ENCODE measurements at regions not wholly inside any gene's neighbourhood (a gene's known extent, or its start where the extent isn't known, plus 50 kb on each side); places are given as distances from the start of the nearest gene placed in this dataset.

DNA sequence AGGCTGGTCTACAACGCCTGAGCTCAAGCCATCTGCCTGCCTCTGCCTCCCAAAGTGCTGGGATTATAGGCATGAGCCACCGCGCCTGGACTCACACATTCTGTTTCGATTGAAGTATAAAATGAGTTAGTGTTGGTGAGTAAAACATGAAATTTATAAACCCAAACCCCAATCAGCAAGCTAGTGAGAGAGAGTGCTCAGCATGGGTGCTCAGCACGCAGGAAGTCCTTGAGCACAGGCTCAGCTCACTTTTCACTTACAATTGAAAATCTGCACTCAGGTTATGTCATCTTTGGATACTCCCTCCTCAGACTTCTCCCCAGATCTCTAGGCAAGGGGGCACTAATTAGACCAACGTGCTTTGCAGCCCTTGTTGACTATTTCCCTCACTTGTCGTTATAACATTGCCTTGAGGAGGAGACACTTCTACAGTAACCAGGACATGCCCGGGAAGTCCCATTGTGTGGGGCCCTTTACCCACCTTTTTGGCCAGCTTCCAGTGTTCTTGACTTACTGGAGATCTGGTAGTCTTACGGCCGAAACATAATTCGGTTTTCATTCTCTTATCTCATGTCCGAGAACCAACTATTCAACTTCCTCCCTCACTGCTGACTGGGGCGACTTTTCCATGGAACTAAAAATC lies 68.5 kb upstream of the AMN1 start:
- TF ChIP-seq POLR2A (IDR thresholded peaks at IDR 0.05) (no peak), EP300 (IDR thresholded peaks at IDR 0.05) (no peak), CTCF (IDR thresholded peaks at IDR 0.05) (no peak)
